GM12872 (cell line): ENCODE measurements at regions not wholly inside any gene's neighbourhood (a gene's known extent, or its start where the extent isn't known, plus 50 kb on each side); places are given as distances from the start of the nearest gene placed in this dataset.

Experiments used
- TF ChIP-seq, protein P1 (sequence below): IDR thresholded peaks from 3 replicates; pipeline ENCODE4 v1.5.1; 2011; ENCODE audit warnings: low read depth, mild to moderate bottlenecking, low read length, moderate library complexity; ENCODE audit not compliant: insufficient read depth

DNA sequence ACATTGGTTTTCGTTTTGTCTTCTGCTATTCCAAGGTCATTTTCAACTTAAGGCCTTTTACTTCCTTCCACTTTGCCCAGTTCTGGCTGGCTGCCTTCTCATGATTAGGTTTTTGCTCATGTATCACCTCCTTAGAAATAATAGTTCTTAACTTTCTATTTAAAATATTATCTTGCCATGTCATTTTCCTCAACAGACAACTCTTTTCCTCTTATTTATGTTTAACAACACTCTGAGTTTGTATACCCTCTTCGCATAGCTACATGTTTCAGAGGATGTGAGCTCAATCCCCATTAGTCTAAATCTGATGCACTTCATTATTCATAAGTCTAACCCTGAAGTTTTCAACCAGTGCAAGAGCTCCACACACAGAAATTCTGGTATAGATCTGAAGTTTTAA lies 299.1 kb downstream of the BCHE start:
- TF ChIP-seq, protein P1, sequence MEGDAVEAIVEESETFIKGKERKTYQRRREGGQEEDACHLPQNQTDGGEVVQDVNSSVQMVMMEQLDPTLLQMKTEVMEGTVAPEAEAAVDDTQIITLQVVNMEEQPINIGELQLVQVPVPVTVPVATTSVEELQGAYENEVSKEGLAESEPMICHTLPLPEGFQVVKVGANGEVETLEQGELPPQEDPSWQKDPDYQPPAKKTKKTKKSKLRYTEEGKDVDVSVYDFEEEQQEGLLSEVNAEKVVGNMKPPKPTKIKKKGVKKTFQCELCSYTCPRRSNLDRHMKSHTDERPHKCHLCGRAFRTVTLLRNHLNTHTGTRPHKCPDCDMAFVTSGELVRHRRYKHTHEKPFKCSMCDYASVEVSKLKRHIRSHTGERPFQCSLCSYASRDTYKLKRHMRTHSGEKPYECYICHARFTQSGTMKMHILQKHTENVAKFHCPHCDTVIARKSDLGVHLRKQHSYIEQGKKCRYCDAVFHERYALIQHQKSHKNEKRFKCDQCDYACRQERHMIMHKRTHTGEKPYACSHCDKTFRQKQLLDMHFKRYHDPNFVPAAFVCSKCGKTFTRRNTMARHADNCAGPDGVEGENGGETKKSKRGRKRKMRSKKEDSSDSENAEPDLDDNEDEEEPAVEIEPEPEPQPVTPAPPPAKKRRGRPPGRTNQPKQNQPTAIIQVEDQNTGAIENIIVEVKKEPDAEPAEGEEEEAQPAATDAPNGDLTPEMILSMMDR: no peak

DNA sequence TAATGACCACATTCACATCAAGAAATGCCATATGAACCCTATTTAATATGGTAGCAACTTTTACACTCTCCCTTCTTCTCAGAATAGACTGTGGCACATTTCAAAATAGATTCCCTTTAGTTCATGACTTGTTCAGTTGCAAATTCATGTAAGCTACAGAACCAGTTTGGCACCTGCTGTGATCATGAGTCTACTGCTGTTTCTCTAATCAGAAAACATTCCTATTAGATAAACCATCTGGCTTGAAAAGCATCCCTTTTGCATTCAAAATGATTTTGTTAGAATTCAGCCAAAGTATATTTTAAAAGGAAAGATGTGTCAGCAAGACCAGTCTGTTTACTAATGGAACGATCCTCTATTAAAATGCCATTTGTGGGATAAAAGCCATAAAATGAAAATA lies 304.4 kb downstream of the BCHE start:
- TF ChIP-seq, protein P1: no peak

DNA sequence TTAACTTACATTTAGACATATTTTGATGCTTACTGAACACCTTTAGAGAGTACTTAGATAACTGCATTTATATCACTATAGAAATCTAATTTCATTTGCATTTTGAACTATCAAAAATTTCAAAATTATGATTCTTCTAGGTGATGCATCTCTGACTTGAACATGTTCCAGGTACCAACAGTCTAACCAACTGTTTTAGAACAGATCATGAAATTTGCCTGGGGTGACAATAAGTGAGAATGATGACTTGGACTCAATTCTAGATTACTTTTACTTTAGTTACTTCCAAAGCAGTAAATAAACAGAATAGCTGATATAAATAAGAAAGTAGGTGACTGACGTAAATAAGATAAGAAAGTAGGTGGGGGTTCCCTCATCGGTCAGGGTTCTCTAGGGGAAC lies 307.8 kb downstream of the BCHE start:
- TF ChIP-seq, protein P1: no peak

DNA sequence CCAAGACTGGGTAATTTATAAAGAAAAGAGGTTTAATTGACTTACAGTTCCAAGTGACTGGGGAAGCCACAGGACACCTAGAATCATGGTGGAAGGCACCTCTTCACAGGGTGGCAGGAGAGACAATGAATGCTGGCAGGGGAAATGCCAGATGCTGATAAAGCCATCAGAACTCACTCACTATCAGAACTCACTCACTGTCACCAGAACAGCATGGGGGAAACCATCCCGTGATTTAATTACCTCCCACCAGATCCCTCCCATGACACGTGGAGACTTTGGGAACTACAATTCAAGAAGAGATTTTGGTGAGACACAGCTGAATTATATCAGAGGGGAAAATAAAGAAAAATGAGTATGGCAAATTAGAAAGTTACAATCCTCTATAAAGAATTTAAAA lies 310.9 kb downstream of the BCHE start:
- TF ChIP-seq, protein P1: no peak

DNA sequence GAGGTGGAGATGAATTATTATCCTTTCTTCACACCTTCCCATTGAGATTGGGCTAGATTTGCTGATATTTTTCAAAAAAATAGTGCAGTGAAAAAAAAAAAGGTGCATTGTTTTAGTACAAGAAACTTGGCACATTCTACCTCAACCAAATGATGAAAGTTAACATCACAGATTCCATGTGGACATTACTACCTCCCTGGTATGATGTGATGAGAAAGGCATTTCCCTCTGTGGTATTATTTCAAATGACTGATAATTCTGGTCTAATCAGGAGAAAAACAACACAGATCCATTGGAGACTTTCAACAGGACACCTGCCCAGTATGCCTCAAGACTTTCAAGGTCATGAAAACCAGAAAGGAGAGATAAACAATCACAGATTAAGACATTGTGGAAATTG lies 313.4 kb downstream of the BCHE start:
- TF ChIP-seq, protein P1: no peak

DNA sequence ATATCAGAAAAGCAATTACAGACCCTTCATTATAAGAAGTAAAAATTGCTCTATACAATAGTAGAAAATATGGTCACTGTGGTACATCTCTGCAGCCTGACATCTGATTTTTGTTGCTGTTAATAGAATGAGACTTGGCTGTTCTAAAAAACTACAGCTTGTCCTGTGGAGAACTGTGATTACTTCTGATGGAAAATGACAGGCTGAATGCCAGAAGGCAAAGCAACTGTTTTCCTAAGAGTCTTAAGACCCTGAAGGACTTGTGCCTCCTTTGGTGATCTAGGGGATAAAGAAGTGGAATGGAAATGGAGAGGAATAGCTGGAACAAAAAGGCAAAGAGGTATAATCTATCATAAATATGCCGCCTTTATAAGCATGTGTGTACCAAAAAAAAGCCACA lies 314.8 kb downstream of the BCHE start:
- TF ChIP-seq, protein P1: no peak

DNA sequence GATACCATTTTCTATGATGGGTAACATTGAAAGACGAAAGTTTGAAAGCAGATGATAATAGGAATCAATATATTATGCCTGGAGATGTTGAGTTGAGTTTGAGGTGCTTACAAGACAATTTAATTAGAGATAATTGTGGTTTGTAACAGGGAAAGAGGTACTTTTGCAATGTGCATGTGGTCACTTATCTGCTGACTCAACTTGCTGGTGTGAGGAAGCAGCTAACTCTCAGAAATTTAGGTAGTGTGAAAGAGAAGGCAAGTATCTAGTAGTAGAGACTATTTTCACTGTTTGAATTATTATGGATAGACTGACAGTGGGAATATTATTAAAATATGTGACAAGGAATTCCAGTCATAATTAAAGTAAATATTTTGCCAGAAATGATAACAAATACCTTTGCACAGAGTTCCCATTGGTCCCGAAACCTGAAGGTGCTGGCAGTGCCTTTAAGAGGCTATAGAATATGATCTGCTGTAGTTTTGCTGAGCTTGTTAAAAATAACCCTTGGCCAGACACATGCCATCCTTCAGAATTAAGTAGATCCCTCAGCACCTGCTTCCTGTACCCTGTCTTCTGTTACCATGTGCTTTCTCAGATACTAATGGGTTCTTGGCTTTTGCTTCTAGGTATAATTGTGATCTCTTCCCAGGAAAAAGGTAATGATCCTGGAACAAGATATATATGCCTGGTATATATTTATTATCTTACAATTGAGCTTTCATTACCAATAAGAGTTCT lies 315.9 kb downstream of the BCHE start:
- TF ChIP-seq, protein P1: no peak
